Right lobe of liver (tissue), 4 donors: ENCODE measurements at regions not wholly inside any gene's neighbourhood (a gene's known extent, or its start where the extent isn't known, plus 50 kb on each side); places are given as distances from the start of the nearest gene placed in this dataset.
A peak's percentile ranks its signal among the peaks of the same experiment; 100 is the strongest.

Experiments used
- CTCF ChIP-seq, 4 donors: fragments of 200-600 bp in 3 of 4; fragments of 450-650 bp in 1 of 4; IDR thresholded peaks; one replicate each; pipeline versions ENCODE4 v1.5.1 to v1.8.0; 2016 to 2022; ENCODE audit warnings: antibody characterized with exemption in 4 of 4, mild to moderate bottlenecking in 2 of 4
- POLR2A ChIP-seq: fragments of 450-650 bp; IDR thresholded peaks from one replicate; pipeline ENCODE4 v1.6.1; 2017; ENCODE audit warnings: antibody characterized with exemption, mild to moderate bottlenecking
- donor health status: DM: no; HTN: no; CAD: no.
- donor health status: DM: no; HTN: no; CAD: no.
- donor health status: DM: no; HTN: yes; CAD: no.

DNA sequence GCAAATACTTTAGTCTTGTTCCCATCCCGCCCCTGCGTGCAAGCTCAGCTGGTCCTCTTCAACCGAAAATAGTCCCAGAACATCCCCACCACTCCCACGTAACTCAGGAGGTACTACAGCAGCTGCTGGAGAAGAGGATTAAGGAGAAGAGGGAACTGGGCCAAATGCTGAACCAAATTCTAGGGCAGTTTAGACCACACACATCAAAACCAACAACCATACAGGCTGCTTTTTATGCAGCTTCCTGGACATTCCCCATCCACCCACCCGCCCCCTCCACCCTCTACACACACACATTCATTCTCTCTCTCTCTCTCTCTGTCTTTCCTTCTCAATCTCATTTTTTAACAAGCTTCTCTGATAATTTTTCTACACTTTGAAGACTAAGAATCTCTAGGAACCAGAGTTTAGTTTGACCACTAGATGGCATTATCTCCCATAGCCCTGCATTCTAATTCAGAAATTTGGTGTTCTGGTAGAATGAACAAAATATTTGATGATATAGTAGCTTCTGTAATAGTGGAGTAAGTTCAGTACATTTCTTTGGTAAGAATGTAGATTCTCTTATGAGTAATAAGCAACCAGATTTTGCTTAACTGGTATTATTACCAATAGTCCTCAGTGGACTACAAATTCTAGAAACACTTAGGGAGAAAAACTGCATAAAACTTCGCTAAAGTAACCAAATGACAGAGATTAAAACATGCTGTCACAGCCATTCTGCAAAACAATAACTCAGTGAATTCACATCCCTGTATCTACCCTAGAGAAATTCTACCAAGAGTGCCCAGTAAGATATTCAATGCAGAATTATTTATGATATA, 52.1 kb upstream of the BEND6 start:
- TF ChIP-seq CTCF (IDR thresholded peaks at IDR 0.05) (peak; percentile 51 to 78 (median 70)), POLR2A (no peak)
